ENCODE measurements at regions not wholly inside any gene's neighbourhood (a gene's known extent, or its start where the extent isn't known, plus 50 kb on each side); places are given as distances from the start of the nearest gene placed in this dataset.

- no peaks in the 10 kb centered on the region for H3K27me3 Mint-ChIP-seq (ENCODE audit: low read depth)
- no peak for DNase-seq (ENCODE audit: low spot score)
- peak overlapping the region; percentile 23 for H3K27ac Mint-ChIP-seq
- no peak overlapping the region for H3K4me3 Mint-ChIP-seq
- H3K4me1 Mint-ChIP-seq (ENCODE audit: low read depth) = peaks cover 16% of the 10 kb centered on the region
- H3K9me3 Mint-ChIP-seq = no peaks in the 10 kb centered on the region
- H3K36me3 Mint-ChIP-seq (ENCODE audit: low read depth) = peaks cover 1% of the 10 kb centered on the region
These were observed 61.0 kb upstream of the AGPS start for GRCh38 chr2:177331466-177331997.

GRCh38 chr2:177332026-177332991 is 60.3 kb upstream of the AGPS start:
- Mint-ChIP-seq H3K27me3 (ENCODE audit: low read depth) (no peaks in the 10 kb centered on the region), H3K27ac (peak overlapping the region; percentile 23), H3K4me3 (no peak overlapping the region), H3K4me1 (ENCODE audit: low read depth) (peaks cover 19% of the 10 kb centered on the region), H3K36me3 (ENCODE audit: low read depth) (peaks cover 1% of the 10 kb centered on the region), H3K9me3 (no peaks in the 10 kb centered on the region)
- peak; percentile 15 for DNase-seq (ENCODE audit: low spot score)

DNA sequence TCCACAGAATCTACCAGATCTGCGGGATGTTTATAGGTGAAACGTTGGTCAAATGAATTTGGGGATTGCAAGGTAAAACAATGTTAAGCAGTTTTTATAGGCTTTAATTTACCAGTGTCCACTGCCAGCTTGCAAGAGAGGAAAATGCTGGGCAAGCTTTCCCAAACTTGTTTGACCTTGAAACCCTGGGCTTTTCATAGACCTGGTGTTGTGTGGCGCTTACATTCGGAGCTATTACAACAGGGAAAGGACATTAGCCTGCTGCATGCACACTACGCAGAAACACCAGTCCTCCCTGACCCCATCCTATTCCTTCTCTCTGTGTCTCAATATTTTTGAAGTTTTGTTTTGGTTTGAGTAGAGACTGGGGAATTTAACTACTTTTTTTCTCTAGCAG is 59.6 kb upstream of the AGPS start:
- no peak for DNase-seq (ENCODE audit: low spot score)
- H3K36me3 Mint-ChIP-seq (ENCODE audit: low read depth) = peaks cover 4% of the 10 kb centered on the region
- H3K27ac Mint-ChIP-seq = no peak overlapping the region
- H3K4me1 Mint-ChIP-seq (ENCODE audit: low read depth) = peaks cover 22% of the 10 kb centered on the region
- no peak overlapping the region for H3K4me3 Mint-ChIP-seq
- H3K9me3 Mint-ChIP-seq = no peaks in the 10 kb centered on the region
- no peaks in the 10 kb centered on the region for H3K27me3 Mint-ChIP-seq (ENCODE audit: low read depth)

DNA sequence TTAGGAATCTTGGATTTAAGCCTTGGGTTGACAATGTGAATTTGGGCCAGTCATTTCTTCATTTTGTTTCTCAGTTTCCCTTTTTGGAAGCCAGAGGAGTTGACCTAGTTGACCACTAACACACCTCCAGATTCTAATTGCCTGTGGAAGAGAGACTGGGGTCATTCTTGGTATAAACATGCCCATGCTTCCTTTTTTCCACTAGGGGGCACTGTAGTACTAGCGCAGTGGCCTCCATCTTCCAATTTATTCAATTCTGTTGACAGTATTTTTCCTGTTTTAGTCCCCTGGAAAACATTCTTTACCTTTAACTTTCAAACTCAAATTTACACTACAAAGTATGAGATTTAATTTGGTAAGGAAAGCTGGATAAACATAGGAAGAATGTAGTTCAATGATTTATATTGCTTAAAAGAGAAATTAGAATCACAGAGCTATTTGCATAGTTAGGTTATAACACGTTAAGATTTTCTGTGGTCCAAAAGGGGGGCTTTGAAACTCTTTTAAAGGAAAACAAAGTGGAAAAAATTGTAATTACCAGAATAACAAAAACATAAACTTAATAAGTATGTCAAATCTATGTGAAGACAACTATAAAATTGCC is 57.5 kb upstream of the AGPS start:
- Mint-ChIP-seq H3K27ac (no peak overlapping the region), H3K4me3 (no peak overlapping the region), H3K27me3 (ENCODE audit: low read depth) (no peaks in the 10 kb centered on the region), H3K9me3 (no peaks in the 10 kb centered on the region), H3K36me3 (ENCODE audit: low read depth) (peaks cover 4% of the 10 kb centered on the region), H3K4me1 (ENCODE audit: low read depth) (peaks cover 17% of the 10 kb centered on the region)
- DNase-seq (ENCODE audit: low spot score) = peak; percentile 18

- Mint-ChIP-seq H3K4me1 (ENCODE audit: low read depth) (peaks cover 17% of the 10 kb centered on the region), H3K4me3 (no peak overlapping the region), H3K36me3 (ENCODE audit: low read depth) (peaks cover 4% of the 10 kb centered on the region), H3K27ac (no peak overlapping the region), H3K27me3 (ENCODE audit: low read depth) (no peaks in the 10 kb centered on the region), H3K9me3 (no peaks in the 10 kb centered on the region)
- no peak for DNase-seq (ENCODE audit: low spot score)
These were observed 56.6 kb upstream of the AGPS start for GRCh38 chr2:177335917-177336450.

DNA sequence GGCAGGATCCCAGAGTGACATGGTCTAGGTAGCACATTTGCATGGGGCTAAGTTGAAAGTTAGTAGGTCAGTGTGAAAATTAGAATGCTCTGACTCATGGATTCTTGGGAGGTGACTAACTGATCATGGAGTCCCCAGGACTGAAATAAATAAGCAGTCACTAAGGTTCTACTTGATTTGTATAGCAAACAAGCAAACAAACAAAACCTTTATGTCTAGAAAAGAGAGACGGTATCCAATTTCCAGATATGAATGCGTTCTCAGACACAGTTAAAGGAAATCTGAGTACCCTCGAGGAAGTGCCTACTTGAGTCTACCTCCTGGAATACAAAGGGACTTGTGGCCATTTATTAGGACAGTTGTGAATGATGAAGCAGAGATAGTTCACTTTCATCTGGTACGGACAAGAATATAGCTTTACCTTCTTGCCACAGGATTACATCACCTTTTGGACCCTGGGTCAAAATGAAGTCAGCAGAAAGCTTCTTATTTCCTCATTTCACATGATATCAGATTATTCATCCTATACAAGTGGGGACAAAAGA is 54.3 kb upstream of the AGPS start:
- Mint-ChIP-seq H3K4me3 (no peak overlapping the region), H3K27me3 (ENCODE audit: low read depth) (no peaks in the 10 kb centered on the region), H3K9me3 (no peaks in the 10 kb centered on the region), H3K27ac (no peak overlapping the region), H3K4me1 (ENCODE audit: low read depth) (peaks cover 6% of the 10 kb centered on the region), H3K36me3 (ENCODE audit: low read depth) (peaks cover 4% of the 10 kb centered on the region)
- no peak for DNase-seq (ENCODE audit: low spot score)

GRCh38 chr2:177340158-177340557 is 52.4 kb upstream of the AGPS start:
- Mint-ChIP-seq H3K27me3 (ENCODE audit: low read depth) (no peaks in the 10 kb centered on the region), H3K27ac (no peak overlapping the region), H3K4me1 (ENCODE audit: low read depth) (peaks cover 6% of the 10 kb centered on the region), H3K9me3 (no peaks in the 10 kb centered on the region), H3K36me3 (ENCODE audit: low read depth) (peaks cover 2% of the 10 kb centered on the region), H3K4me3 (no peak overlapping the region)
- no peak for DNase-seq (ENCODE audit: low spot score)

DNA sequence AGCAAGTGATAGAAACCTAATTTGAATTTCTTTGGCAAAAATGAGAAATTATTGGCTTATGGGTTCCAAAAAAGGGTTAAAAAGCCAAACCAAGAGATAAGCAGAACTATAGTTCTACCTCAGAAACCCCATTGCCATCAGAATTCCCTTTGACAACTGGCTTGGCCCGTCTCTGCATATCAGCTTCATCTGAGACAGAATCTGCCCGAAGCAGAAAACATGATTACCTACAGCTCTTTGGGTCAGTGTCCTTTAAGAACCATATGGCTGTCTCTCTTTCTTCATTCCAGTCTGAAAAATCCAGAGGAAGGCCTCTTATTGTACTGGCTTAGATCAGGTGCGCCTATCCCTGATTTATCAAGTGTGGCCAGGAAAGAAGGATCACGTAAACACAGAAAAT is 49.8 kb upstream of the AGPS start:
- Mint-ChIP-seq H3K4me3 (no peak overlapping the region), H3K27ac (no peak overlapping the region), H3K4me1 (ENCODE audit: low read depth) (no peaks in the 10 kb centered on the region), H3K9me3 (no peaks in the 10 kb centered on the region), H3K27me3 (ENCODE audit: low read depth) (no peaks in the 10 kb centered on the region), H3K36me3 (ENCODE audit: low read depth) (no peaks in the 10 kb centered on the region)
- DNase-seq (ENCODE audit: low spot score) = no peak
